HepG2 (cell line): ENCODE measurements at regions not wholly inside any gene's neighbourhood (a gene's known extent, or its start where the extent isn't known, plus 50 kb on each side); places are given as distances from the start of the nearest gene placed in this dataset.

Experiments
- HCFC1 ChIP-seq: fragments of 150-350 bp; IDR thresholded peaks from 2 replicates; pipeline ENCODE4 v1.6.1; 2014; ENCODE audit warnings: low read depth, low read length
- TF ChIP-seq, protein P1 (sequence below): sonication (generic); formaldehyde crosslinking; IDR thresholded peaks from 2 replicates; pipeline ENCODE4 v1.5.1; 2020; ENCODE audit warnings: mild to moderate bottlenecking, missing genetic modification reagents
- TF ChIP-seq, protein P2 (sequence below), 2 experiments: sonication (generic) in 1 of 2; formaldehyde crosslinking in 1 of 2; IDR thresholded peaks; 2 replicates each; pipeline versions ENCODE4 v1.4.0 to v1.6.1; 2016 to 2020; ENCODE audit warnings: borderline replicate concordance in 1 of 2, low read depth in 1 of 2, mild to moderate bottlenecking in 1 of 2, missing genetic modification reagents in 1 of 2
- TF ChIP-seq, protein P3 (sequence below): sonication (generic); formaldehyde crosslinking; conservative IDR thresholded peaks from 2 replicates; pipeline ENCODE4 v1.4.0; 2020; ENCODE audit warnings: missing genetic modification reagents
- TF ChIP-seq, protein P4 (sequence below): sonication (generic); formaldehyde crosslinking; IDR thresholded peaks from 2 replicates; pipeline ENCODE4 v1.5.0; 2020; ENCODE audit warnings: missing genetic modification reagents
- TF ChIP-seq, protein P5 (sequence below): sonication (generic); formaldehyde crosslinking; IDR thresholded peaks from 2 replicates; pipeline ENCODE4 v1.4.0; 2020; ENCODE audit warnings: missing genetic modification reagents, borderline replicate concordance
- TF ChIP-seq, protein P6 (sequence below): sonication (generic); formaldehyde crosslinking; IDR thresholded peaks from 2 replicates; pipeline ENCODE4 v1.4.0; 2020; ENCODE audit warnings: mild to moderate bottlenecking, missing genetic modification reagents

DNA sequence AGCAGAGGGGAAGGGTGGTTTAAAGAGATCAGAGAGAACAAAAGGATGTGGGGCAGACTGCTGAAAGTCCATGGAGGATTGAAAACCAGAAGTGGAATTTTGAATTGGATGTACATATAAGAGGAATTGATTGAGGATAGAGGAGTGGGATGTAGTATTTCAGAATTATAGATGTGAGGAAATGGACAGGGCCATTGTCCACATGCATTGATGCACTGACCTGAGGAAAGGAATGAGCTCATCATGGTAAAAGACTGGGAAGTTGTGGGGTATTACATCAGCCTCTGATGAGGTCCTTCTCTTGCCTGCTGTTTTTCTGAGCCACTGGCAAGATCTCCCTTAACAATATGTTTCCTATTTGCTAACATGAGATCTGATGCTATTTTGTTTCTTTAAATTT, 365.7 kb upstream of the FANCL start (continued):
- no peak for TF ChIP-seq HCFC1
- TF ChIP-seq, protein P1, sequence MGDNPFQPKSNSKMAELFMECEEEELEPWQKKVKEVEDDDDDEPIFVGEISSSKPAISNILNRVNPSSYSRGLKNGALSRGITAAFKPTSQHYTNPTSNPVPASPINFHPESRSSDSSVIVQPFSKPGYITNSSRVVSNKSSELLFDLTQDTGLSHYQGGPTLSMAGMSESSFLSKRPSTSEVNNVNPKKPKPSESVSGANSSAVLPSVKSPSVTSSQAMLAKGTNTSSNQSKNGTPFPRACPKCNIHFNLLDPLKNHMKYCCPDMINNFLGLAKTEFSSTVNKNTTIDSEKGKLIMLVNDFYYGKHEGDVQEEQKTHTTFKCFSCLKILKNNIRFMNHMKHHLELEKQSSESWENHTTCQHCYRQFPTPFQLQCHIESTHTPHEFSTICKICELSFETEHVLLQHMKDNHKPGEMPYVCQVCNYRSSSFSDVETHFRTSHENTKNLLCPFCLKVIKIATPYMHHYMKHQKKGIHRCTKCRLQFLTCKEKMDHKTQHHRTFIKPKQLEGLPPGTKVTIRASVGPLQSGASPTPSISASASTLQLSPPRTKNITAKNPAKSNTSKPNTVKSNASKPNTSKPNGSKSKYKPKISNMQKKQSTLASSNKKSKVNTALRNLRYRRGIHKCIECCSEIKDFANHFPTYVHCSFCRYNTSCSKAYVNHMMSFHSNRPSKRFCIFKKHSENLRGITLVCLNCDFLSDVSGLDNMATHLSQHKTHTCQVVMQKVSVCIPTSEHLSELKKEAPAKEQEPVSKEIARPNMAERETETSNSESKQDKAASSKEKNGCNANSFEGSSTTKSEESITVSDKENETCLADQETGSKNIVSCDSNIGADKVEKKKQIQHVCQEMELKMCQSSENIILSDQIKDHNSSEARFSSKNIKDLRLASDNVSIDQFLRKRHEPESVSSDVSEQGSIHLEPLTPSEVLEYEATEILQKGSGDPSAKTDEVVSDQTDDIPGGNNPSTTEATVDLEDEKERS (CRISPR knock-in tag), result no peak
- TF ChIP-seq, protein P2, sequence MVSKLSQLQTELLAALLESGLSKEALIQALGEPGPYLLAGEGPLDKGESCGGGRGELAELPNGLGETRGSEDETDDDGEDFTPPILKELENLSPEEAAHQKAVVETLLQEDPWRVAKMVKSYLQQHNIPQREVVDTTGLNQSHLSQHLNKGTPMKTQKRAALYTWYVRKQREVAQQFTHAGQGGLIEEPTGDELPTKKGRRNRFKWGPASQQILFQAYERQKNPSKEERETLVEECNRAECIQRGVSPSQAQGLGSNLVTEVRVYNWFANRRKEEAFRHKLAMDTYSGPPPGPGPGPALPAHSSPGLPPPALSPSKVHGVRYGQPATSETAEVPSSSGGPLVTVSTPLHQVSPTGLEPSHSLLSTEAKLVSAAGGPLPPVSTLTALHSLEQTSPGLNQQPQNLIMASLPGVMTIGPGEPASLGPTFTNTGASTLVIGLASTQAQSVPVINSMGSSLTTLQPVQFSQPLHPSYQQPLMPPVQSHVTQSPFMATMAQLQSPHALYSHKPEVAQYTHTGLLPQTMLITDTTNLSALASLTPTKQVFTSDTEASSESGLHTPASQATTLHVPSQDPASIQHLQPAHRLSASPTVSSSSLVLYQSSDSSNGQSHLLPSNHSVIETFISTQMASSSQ (IDR thresholded peaks at IDR 0.05; ENCODE audit: low read depth), result no peak
- TF ChIP-seq, protein P2 (CRISPR knock-in tag; IDR thresholded peaks at IDR 0.05; ENCODE audit: borderline replicate concordance), result no peak
- TF ChIP-seq, protein P3, sequence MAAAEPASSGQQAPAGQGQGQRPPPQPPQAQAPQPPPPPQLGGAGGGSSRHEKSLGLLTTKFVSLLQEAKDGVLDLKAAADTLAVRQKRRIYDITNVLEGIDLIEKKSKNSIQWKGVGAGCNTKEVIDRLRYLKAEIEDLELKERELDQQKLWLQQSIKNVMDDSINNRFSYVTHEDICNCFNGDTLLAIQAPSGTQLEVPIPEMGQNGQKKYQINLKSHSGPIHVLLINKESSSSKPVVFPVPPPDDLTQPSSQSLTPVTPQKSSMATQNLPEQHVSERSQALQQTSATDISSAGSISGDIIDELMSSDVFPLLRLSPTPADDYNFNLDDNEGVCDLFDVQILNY (CRISPR knock-in tag), result no peak
- TF ChIP-seq, protein P4, sequence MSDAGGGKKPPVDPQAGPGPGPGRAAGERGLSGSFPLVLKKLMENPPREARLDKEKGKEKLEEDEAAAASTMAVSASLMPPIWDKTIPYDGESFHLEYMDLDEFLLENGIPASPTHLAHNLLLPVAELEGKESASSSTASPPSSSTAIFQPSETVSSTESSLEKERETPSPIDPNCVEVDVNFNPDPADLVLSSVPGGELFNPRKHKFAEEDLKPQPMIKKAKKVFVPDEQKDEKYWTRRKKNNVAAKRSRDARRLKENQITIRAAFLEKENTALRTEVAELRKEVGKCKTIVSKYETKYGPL (CRISPR knock-in tag), result no peak
- TF ChIP-seq, protein P5, sequence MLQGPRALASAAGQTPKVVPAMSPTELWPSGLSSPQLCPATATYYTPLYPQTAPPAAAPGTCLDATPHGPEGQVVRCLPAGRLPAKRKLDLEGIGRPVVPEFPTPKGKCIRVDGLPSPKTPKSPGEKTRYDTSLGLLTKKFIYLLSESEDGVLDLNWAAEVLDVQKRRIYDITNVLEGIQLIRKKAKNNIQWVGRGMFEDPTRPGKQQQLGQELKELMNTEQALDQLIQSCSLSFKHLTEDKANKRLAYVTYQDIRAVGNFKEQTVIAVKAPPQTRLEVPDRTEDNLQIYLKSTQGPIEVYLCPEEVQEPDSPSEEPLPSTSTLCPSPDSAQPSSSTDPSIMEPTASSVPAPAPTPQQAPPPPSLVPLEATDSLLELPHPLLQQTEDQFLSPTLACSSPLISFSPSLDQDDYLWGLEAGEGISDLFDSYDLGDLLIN (CRISPR knock-in tag), result no peak
- TF ChIP-seq, protein P6, sequence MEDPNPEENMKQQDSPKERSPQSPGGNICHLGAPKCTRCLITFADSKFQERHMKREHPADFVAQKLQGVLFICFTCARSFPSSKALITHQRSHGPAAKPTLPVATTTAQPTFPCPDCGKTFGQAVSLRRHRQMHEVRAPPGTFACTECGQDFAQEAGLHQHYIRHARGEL (CRISPR knock-in tag), result no peak
